ENCODE measurements at regions not wholly inside any gene's neighbourhood (a gene's known extent, or its start where the extent isn't known, plus 50 kb on each side); places are given as distances from the start of the nearest gene placed in this dataset.

DNA sequence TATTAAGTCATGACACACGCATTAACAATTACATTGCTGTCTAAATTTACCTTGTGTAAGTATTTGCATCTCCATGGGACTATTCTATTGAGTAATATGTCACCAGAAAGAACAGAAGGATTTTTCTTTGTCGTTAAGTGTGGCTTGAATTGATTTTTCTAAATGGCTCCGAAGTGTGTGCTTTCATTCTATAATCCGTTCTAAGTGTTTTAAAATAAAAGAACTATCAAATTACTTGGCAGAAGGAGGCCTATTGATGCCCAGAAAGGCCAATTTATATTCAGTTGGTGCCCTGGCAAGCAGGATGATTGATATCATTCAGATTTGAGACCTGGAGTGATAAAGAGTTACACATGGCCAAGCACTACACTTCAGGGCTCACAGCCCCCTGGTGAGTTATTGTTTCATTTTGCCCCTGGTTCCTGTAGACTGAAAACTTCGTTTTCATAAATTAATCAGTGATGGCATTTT lies 538.9 kb upstream of the ANO5 start:
- no peak for TF ChIP-seq RFX5 (IDR thresholded peaks at IDR 0.05; ENCODE audit: low read depth, low read length)
- TF ChIP-seq, protein P1, sequence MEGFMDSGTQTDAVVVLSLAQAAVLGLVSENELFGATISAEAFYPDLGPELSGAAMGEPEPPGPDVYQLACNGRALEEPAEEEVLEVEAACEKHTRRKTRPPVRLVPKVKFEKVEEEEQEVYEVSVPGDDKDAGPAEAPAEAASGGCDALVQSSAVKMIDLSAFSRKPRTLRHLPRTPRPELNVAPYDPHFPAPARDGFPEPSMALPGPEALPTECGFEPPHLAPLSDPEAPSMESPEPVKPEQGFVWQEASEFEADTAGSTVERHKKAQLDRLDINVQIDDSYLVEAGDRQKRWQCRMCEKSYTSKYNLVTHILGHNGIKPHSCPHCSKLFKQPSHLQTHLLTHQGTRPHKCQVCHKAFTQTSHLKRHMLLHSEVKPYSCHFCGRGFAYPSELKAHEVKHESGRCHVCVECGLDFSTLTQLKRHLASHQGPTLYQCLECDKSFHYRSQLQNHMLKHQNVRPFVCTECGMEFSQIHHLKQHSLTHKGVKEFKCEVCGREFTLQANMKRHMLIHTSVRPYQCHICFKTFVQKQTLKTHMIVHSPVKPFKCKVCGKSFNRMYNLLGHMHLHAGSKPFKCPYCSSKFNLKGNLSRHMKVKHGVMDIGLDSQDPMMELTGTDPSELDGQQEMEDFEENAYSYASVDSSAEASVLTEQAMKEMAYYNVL (CRISPR knock-in tag; IDR thresholded peaks at IDR 0.05; ENCODE audit: borderline replicate concordance): no peak
